ENCODE measurements at regions not wholly inside any gene's neighbourhood (a gene's known extent, or its start where the extent isn't known, plus 50 kb on each side); places are given as distances from the start of the nearest gene placed in this dataset.

- no peak for TF ChIP-seq CTCF (IDR thresholded peaks at IDR 0.05; ENCODE audit: borderline replicate concordance, insufficient read depth, low read depth, low read length)
- H3K4me3 ChIP-seq (ENCODE audit: low read depth, low read length) = no peak overlapping the region
Measured at GRCh38 chr12:74885775-74886174, 323.9 kb downstream of the KCNC2 start.

- no peak overlapping the region for H3K4me3 ChIP-seq (ENCODE audit: low read depth, low read length)
- no peak for TF ChIP-seq CTCF (IDR thresholded peaks at IDR 0.05; ENCODE audit: borderline replicate concordance, insufficient read depth, low read depth, low read length)
Measured at GRCh38 chr12:74889073-74889472, 320.6 kb downstream of the KCNC2 start.

GRCh38 chr12:74889563-74890236 is 319.9 kb downstream of the KCNC2 start:
- no peak overlapping the region for H3K4me3 ChIP-seq (ENCODE audit: low read depth, low read length)
- no peak for TF ChIP-seq CTCF (IDR thresholded peaks at IDR 0.05; ENCODE audit: borderline replicate concordance, insufficient read depth, low read depth, low read length)

GRCh38 chr12:74890237-74890599 is 319.4 kb downstream of the KCNC2 start:
- TF ChIP-seq CTCF (IDR thresholded peaks at IDR 0.05; ENCODE audit: borderline replicate concordance, insufficient read depth, low read depth, low read length) = no peak
- no peak overlapping the region for H3K4me3 ChIP-seq (ENCODE audit: low read depth, low read length)

GRCh38 chr12:74891083-74891668 is 318.5 kb downstream of the KCNC2 start:
- H3K4me3 ChIP-seq (ENCODE audit: low read depth, low read length) = no peak overlapping the region
- TF ChIP-seq CTCF (IDR thresholded peaks at IDR 0.05; ENCODE audit: borderline replicate concordance, insufficient read depth, low read depth, low read length) = no peak

- no peak for TF ChIP-seq CTCF (IDR thresholded peaks at IDR 0.05; ENCODE audit: borderline replicate concordance, insufficient read depth, low read depth, low read length)
- no peak overlapping the region for H3K4me3 ChIP-seq (ENCODE audit: low read depth, low read length)
Measured at GRCh38 chr12:74892057-74892633, 317.5 kb downstream of the KCNC2 start.

- no peak overlapping the region for H3K4me3 ChIP-seq (ENCODE audit: low read depth, low read length)
- TF ChIP-seq CTCF (IDR thresholded peaks at IDR 0.05; ENCODE audit: borderline replicate concordance, insufficient read depth, low read depth, low read length) = no peak
Measured at GRCh38 chr12:74896186-74896585, 313.5 kb downstream of the KCNC2 start.
